GM12878 (cell line): ENCODE measurements at regions not wholly inside any gene's neighbourhood (a gene's known extent, or its start where the extent isn't known, plus 50 kb on each side); places are given as distances from the start of the nearest gene placed in this dataset.

Source experiments
- KDM1A ChIP-seq: fragments of 200-600 bp; sonication (generic); IDR thresholded peaks from 2 replicates; pipeline ENCODE4 v1.6.1; 2016; ENCODE audit warnings: borderline replicate concordance
- TF ChIP-seq, protein P1 (sequence below), 3 experiments: IDR thresholded peaks in 2 of 3; conservative IDR thresholded peaks in 1 of 3; 2 replicates each; pipeline ENCODE4 v1.5.1; 2011; ENCODE audit warnings: low read depth in 3 of 3, low read length in 3 of 3, mild to moderate bottlenecking in 3 of 3, control low read depth in 2 of 3, moderate library complexity in 2 of 3, inconsistent platforms in 1 of 3, mixed read lengths in 1 of 3; ENCODE audit not compliant: control insufficient read depth in 2 of 3, insufficient read depth in 1 of 3; ENCODE audit errors: extremely low read depth in 1 of 3

DNA sequence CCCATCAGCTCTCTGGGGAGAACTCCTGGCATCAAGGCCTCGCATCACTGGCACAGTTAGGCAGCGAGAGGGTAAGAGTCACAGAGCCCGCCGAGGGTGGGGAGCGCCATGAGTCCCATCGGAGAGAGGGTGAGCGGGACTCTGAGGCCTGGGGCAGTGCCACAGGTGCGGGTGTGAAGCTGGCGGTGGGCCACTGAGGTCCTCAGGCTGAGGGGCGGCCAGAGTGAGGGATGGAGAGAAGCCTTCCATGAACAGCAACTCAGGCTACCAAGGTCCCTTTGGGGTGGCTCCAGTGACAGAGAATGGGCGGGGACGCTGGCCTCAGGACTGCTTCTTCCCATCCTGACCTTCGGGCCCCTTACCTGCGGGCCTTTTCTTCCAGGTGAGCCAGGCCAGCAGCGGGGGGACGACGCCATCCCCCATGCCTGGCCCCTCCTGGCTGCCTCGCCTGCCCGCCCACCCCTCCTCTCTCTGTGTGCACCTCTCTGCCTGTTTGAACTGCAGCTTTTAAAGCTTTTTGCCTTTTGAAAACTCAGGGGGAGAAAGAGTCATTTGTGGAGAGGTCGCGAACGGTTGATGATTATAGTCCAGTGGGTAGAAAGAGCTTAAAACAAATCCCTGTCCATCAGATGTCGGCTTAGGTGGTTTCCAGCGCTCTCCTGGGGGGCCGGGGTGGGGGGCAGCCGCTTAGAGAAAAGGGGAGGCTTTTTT, 149.3 kb upstream of the GSE1 start:
- TF ChIP-seq KDM1A, result no peak
- TF ChIP-seq, protein P1, sequence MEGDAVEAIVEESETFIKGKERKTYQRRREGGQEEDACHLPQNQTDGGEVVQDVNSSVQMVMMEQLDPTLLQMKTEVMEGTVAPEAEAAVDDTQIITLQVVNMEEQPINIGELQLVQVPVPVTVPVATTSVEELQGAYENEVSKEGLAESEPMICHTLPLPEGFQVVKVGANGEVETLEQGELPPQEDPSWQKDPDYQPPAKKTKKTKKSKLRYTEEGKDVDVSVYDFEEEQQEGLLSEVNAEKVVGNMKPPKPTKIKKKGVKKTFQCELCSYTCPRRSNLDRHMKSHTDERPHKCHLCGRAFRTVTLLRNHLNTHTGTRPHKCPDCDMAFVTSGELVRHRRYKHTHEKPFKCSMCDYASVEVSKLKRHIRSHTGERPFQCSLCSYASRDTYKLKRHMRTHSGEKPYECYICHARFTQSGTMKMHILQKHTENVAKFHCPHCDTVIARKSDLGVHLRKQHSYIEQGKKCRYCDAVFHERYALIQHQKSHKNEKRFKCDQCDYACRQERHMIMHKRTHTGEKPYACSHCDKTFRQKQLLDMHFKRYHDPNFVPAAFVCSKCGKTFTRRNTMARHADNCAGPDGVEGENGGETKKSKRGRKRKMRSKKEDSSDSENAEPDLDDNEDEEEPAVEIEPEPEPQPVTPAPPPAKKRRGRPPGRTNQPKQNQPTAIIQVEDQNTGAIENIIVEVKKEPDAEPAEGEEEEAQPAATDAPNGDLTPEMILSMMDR (IDR thresholded peaks at IDR 0.05 in 2 of 3, conservative IDR thresholded peaks at IDR 0.05 in 1 of 3; ENCODE audit: control insufficient read depth in 2 of 3, extremely low read depth in 1 of 3, insufficient read depth in 1 of 3, low read depth in 3 of 3, low read length in 3 of 3), result no peak
